Stomach (tissue), 4 donors: ENCODE measurements at regions not wholly inside any gene's neighbourhood (a gene's known extent, or its start where the extent isn't known, plus 50 kb on each side); places are given as distances from the start of the nearest gene placed in this dataset.

Experiments
- CTCF ChIP-seq, 7 experiments: fragments of 450-650 bp in 4 of 7; fragments of 200-600 bp in 3 of 7; sonication (generic) in 3 of 7; IDR thresholded peaks; one replicate each; pipeline ENCODE4 v1.5.1; 2016 to 2019; ENCODE audit warnings: antibody characterized with exemption in 7 of 7, control low read depth in 2 of 7, mild to moderate bottlenecking in 1 of 7
- EP300 ChIP-seq: sonication (generic); formaldehyde crosslinking; IDR thresholded peaks from one replicate; pipeline ENCODE4 v1.6.1; 2017; ENCODE audit warnings: antibody characterized with exemption
- POLR2A ChIP-seq, 4 donors: fragments of 450-650 bp; IDR thresholded peaks; one replicate each; pipeline ENCODE4 v1.6.1; 2016; ENCODE audit warnings: antibody characterized with exemption in 4 of 4, control low read depth in 2 of 4, mild to moderate bottlenecking in 1 of 4, moderate library complexity in 1 of 4
- POLR2AphosphoS5 ChIP-seq, 3 donors: sonication (generic); formaldehyde crosslinking; IDR thresholded peaks; one replicate each; pipeline ENCODE4 v1.6.1; 2016; ENCODE audit warnings: antibody characterized with exemption in 3 of 3

GRCh38 chr18:24988253-24988840 lies 363.6 kb downstream of the ZNF521 start:
- TF ChIP-seq POLR2A (IDR thresholded peaks at IDR 0.05) (no peak), CTCF (IDR thresholded peaks at IDR 0.05) (no peak), EP300 (no peak), POLR2AphosphoS5 (IDR thresholded peaks at IDR 0.05) (no peak)
